ENCODE measurements at regions not wholly inside any gene's neighbourhood (a gene's known extent, or its start where the extent isn't known, plus 50 kb on each side); places are given as distances from the start of the nearest gene placed in this dataset.

DNA sequence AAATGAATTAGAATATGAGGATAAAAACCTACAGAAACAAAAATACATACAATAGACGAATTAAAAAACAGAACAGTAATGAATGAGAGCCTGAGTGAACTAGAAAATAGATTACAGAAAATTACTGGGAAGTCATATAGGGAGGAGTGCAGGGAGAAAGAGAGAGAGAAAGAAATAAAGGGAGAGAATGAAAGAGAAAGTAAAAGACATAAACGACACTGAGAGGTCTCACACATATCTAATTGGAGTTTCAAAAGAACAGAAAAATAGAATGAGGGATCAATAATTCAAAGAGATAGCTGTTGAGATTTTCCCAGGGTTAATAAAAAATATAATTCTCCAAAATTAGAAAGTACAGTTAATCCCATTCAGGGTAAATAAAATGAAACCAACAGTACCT is 156.4 kb upstream of the FTMT start:
- TF ChIP-seq, protein P1, sequence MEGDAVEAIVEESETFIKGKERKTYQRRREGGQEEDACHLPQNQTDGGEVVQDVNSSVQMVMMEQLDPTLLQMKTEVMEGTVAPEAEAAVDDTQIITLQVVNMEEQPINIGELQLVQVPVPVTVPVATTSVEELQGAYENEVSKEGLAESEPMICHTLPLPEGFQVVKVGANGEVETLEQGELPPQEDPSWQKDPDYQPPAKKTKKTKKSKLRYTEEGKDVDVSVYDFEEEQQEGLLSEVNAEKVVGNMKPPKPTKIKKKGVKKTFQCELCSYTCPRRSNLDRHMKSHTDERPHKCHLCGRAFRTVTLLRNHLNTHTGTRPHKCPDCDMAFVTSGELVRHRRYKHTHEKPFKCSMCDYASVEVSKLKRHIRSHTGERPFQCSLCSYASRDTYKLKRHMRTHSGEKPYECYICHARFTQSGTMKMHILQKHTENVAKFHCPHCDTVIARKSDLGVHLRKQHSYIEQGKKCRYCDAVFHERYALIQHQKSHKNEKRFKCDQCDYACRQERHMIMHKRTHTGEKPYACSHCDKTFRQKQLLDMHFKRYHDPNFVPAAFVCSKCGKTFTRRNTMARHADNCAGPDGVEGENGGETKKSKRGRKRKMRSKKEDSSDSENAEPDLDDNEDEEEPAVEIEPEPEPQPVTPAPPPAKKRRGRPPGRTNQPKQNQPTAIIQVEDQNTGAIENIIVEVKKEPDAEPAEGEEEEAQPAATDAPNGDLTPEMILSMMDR (IDR thresholded peaks at IDR 0.05), result no peak
- no peak for TF ChIP-seq POLR2A (IDR thresholded peaks at IDR 0.05)

Data from thyroid gland (tissue), 4 donors.